Lower leg skin (tissue), 3 donors: ENCODE measurements at regions not wholly inside any gene's neighbourhood (a gene's known extent, or its start where the extent isn't known, plus 50 kb on each side); places are given as distances from the start of the nearest gene placed in this dataset.

Experiments used
- POLR2A ChIP-seq, 2 donors: fragments of 450-650 bp; IDR thresholded peaks; one replicate each; pipeline ENCODE4 v1.6.1; 2016 to 2017; ENCODE audit warnings: antibody characterized with exemption in 2 of 2, mild to moderate bottlenecking in 1 of 2, moderate library complexity in 1 of 2
- TF ChIP-seq, protein P1 (sequence below), 3 donors: fragments of 450-650 bp; IDR thresholded peaks; one replicate each; pipeline ENCODE4 v1.5.1; 2016; ENCODE audit warnings: antibody characterized with exemption in 3 of 3, mild to moderate bottlenecking in 3 of 3, moderate library complexity in 2 of 3

DNA sequence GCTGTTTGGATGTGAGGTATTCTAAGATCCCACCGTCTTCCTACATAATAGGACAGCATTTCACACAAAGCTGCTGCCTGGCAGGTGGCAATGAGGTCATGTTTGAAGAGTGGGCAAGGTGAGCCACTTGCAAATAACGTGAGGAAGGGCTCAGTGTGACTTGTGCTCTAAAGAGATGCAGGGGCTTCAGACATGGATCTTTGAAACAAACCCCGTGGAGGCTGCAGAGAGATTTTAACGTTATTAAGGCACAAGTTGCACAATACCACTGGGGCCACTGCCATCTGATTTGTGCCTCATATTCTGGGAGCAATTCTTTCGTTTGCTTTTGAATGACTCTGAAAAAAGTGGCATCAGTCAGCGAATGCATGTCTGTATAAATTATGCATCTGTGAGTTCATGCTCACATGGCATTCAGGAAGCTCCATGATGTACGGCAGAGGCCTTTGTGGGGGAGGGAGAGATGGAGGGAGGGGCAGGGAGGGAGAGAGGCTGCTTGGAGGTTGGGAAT lies 362.0 kb downstream of the SOX11 start:
- TF ChIP-seq, protein P1, sequence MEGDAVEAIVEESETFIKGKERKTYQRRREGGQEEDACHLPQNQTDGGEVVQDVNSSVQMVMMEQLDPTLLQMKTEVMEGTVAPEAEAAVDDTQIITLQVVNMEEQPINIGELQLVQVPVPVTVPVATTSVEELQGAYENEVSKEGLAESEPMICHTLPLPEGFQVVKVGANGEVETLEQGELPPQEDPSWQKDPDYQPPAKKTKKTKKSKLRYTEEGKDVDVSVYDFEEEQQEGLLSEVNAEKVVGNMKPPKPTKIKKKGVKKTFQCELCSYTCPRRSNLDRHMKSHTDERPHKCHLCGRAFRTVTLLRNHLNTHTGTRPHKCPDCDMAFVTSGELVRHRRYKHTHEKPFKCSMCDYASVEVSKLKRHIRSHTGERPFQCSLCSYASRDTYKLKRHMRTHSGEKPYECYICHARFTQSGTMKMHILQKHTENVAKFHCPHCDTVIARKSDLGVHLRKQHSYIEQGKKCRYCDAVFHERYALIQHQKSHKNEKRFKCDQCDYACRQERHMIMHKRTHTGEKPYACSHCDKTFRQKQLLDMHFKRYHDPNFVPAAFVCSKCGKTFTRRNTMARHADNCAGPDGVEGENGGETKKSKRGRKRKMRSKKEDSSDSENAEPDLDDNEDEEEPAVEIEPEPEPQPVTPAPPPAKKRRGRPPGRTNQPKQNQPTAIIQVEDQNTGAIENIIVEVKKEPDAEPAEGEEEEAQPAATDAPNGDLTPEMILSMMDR (IDR thresholded peaks at IDR 0.05): no peak
- TF ChIP-seq POLR2A (IDR thresholded peaks at IDR 0.05): no peak
